Islet precursor cell (in vitro differentiated cells): ENCODE measurements at regions not wholly inside any gene's neighbourhood (a gene's known extent, or its start where the extent isn't known, plus 50 kb on each side); places are given as distances from the start of the nearest gene placed in this dataset.
"Not testable (repeated sequence)": the region's sequence is repeated elsewhere in the genome, so short reads cannot be mapped to it uniquely, and the experiment has no call there.

ENCODE experiments used
- DNase-seq: peaks from one replicate; pipeline ENCODE4 v3.0.0-alpha.2; 2018

- no peak for DNase-seq
Measured at GRCh38 chr7:152594801-152595200, 81.1 kb downstream of the XRCC2 start.

DNA sequence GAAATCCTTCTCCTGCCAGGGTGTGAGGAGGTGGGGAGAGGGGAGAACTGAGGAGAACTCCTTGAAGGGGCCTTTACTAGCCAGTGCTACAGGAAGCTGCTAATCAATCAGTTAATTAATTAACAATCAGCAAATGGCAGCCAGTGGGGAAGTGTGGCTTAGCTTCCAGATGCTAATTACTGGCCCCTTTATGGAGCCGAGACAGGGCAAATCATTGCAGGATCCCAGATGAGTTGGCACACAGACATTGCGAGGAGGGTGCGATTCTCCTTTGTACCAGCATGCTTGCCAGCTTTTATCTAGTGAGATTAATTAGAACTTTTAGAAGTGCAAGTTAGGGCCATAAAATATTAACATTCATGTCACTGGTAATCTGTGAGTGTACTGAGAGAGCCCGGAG lies 84.0 kb downstream of the XRCC2 start:
- no peak for DNase-seq

GRCh38 chr7:152590481-152590880 lies 85.5 kb downstream of the XRCC2 start:
- no peak for DNase-seq

- not testable (repeated sequence) for DNase-seq
Measured at GRCh38 chr7:152589821-152590220, 86.1 kb downstream of the XRCC2 start.

GRCh38 chr7:152588350-152588749 lies 87.6 kb downstream of the XRCC2 start:
- no peak for DNase-seq

GRCh38 chr7:152587366-152587765 lies 88.6 kb downstream of the XRCC2 start:
- DNase-seq: no peak

DNA sequence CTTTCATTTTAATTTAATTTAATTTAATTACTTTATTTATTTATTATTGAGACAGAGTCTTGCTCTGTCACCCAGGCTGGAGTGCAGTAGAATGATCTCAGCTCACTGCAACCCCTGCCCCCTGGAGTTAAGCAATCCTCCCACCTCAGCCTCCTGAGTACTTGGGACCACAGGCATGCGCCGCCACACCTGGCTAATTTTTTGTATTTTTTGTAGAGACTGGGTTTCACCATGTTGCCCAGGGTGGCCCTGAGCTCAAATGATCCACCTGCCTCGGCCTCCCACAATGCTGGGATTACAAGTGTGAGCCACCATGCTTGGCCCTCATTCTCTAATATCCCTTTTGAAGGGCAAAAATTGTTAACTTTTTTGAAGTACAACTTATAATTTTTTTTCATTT lies 92.9 kb downstream of the XRCC2 start:
- no peak for DNase-seq

GRCh38 chr7:152579070-152579469 lies 96.9 kb downstream of the XRCC2 start:
- no peak for DNase-seq

DNA sequence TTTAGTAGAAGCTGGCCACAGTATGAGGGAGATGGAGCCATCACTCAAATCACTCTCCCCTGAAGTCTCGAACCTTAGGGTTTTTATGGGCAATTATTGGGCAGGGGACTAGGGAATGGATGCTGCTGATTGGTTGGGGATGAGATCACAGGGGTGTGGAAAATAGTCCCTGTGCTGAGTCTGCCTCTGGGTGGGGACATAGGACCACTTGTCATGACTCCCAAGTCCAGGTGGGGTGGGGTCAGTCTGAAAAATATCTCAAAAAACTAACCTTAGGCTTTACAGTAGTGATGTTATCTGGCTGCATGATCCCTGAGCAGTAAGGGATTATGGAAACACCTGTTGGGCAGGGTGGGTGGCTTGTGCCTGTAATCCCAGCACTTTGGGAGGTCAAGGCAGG lies 98.6 kb downstream of the XRCC2 start:
- DNase-seq: no peak

- DNase-seq: no peak
Measured at GRCh38 chr7:152574892-152575548, 100.9 kb downstream of the XRCC2 start.

DNA sequence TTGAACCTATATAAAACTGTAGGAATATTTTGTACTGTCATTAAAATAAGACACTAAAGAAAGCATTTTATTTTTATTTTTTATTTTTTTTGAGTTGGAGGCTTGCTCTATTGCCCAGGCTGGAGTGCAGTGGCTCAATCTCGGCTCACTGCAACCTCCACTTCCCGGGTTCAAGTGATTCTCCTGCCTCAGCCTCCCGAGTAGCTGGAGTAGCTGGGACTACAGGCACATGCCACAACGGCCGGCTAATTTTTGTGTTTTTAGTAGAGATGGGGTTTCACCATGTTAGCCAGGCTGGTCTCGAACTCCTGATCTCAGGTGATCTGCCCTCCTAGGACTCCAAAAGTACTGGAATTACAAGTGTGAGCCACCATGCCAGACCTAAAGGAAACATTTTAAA lies 102.8 kb downstream of the XRCC2 start:
- not testable (repeated sequence) for DNase-seq

DNA sequence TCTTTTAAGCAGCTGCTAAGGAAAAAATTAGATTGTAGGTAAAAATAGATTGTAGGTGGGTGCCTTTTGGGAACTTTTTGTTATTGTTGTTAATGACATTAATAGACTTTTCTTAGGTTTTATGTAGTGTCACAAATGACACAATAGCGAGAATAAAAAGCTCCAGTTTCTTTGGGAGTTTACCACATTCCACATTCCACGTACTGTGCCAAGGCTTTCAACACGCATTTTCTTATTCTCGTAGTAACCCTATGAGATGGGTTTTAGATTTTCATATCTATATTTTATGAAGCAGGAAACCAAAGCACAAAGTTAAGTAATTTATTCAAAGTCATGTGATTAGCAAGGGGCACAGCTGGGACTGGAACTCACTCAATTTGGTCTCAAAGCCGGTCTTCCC lies 103.8 kb downstream of the XRCC2 start:
- no peak for DNase-seq

DNA sequence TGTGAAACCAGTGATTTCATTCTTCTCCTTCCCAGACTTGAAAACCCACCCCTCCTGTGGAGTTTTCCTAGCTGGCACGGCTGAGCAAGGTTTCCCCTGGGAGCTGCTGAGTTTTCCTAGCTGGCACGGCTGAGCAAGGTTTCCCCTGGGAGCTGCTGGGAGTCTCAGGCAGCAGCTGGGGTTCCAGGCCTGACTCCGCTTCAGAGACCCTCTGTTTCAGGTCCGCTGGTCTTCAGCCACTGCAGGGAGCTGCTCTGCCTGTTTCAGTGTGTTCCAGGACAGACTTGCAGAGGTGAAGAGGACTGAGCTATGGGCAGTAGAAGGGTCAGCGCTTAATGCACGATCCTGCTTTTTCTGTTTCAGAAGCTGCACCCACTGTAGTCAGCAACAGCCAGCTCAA lies 104.9 kb downstream of the XRCC2 start:
- DNase-seq: no peak

- DNase-seq: no peak
Measured at GRCh38 chr7:152568972-152569371, 107.0 kb downstream of the XRCC2 start.

GRCh38 chr7:152565731-152566130 lies 110.2 kb downstream of the XRCC2 start:
- no peak for DNase-seq

GRCh38 chr7:152564656-152565250 lies 111.2 kb downstream of the XRCC2 start:
- no peak for DNase-seq

DNA sequence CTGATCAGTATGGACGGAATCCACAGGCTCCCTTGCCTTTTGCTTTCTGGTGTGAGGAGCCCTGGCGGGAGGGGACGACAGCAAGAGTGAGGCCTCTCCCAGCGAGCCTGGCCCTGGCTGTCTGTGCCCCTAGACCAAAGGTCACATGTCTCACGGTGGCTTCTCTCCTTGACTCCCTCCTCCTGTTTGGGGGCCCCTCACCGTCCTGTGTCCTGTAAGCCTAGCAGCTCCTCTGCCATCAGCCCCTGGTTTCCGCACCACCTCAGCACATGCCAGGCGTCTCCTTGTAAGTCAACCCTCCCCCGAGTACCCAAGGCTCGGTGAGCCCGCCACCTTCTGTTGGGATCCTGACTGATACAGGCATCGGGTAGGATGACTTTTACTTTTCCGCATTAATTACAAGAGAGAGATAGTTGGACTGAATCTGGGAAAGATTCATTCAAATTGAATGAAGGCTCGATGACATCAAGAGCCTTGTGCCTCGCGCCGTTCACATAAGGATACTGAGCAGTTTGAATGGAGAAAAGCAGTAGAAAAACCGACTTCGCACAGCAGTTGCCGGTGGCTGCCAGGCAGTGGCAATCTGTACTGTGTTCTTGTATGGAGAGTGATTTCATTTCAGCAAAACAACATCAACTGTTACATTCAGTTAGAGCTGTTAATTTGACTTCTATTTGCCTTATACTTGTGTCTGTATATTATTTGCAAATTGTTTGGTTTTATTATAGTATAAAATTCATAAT lies 119.8 kb downstream of the XRCC2 start:
- DNase-seq: no peak

GRCh38 chr7:152553671-152554317 lies 118.0 kb upstream of the KMT2C start:
- DNase-seq: peak; percentile 63

DNA sequence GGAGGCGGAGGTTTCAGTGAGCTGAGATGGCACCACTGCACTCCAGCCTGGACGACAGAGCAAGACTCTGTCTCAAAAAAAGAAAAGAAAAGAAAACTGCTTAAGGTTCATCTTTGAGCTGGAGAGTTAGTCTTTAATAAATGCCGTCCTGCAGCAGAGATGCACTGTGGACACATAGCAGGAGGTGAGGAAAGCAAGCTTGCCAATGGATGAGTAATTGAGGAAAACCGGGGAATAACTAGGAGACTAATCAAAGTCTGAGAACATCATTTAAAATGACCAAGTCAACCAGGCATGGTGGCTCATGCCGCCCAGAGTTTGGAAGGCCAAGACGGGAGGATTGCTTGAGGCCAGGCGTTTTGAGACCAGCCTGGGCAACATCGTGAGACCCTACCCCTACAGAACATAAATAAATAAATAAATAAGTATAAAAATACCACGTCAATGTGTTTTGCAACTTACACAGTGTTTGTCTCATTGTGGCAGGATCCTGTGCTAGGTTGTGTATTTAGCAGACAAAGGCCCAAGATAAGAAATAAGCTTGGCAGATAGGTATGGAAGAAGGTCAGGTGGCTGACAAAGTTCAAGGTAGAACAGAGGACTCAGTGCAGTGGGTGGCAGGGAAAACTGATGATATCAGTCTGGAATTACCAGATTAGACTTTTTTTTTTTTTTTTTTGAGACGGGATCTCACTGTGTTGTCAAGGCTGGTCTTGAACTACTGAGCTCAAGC lies 115.7 kb upstream of the KMT2C start:
- DNase-seq: no peak

DNA sequence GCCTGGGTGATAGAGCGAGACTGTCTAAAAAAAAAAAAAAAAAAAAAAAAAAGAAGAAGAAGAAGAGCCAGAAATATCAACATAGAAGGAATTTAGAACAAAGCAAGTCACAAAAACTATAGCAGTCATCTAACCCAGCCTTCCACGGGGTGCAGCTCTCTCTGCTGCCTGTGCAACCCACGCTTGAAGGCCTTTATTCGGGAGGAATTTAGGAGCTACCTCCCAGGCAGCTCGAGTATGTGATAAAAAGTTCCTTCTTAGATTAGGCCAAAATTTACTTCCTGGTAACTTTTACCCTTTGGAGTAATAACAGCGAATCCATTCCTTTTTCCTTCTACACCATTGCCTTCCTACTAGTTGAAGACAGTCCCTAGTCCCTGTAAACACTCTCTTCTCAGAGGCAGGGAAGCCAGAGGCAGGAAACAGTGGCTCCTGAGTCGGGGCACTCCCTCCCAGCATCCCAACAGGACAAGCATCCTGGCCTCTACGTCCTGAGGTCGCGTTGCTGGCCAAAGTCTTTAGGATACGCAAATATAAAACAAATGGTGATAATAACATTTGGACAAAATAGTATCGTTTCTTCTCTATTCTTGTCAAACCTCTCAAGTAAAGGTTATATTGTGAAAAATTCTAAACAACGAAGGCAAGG lies 109.3 kb upstream of the KMT2C start:
- DNase-seq: no peak

GRCh38 chr7:152544481-152544927 lies 108.7 kb upstream of the KMT2C start:
- peak; percentile 63 for DNase-seq

- peak; percentile 93 for DNase-seq
Measured at GRCh38 chr7:152543799-152544198, 108.0 kb upstream of the KMT2C start.
